ENCODE measurements at regions not wholly inside any gene's neighbourhood (a gene's known extent, or its start where the extent isn't known, plus 50 kb on each side); places are given as distances from the start of the nearest gene placed in this dataset.
A peak's percentile ranks its signal among the peaks of the same experiment; 100 is the strongest.

- H3K4me3 ChIP-seq (replicated peaks; ENCODE audit: low read depth, low read length) = no peak overlapping the region
- no peak for TF ChIP-seq CTCF (IDR thresholded peaks at IDR 0.05; ENCODE audit: low read length, missing control alignments)
- DNase-seq (ENCODE audit: low read depth) = no peak
Observed at GRCh38 chr9:20074291-20074690, 285.5 kb upstream of the SLC24A2 start.

- no peak for DNase-seq (ENCODE audit: low read depth)
- H3K4me3 ChIP-seq (replicated peaks; ENCODE audit: low read depth, low read length) = no peak overlapping the region
- no peak for TF ChIP-seq CTCF (IDR thresholded peaks at IDR 0.05; ENCODE audit: low read length, missing control alignments)
Observed at GRCh38 chr9:20070336-20070735, 281.5 kb upstream of the SLC24A2 start.

GRCh38 chr9:20065796-20066700, 277.2 kb upstream of the SLC24A2 start:
- no peak for DNase-seq (ENCODE audit: low read depth)
- no peak for TF ChIP-seq CTCF (IDR thresholded peaks at IDR 0.05; ENCODE audit: low read length, missing control alignments)
- no peak overlapping the region for H3K4me3 ChIP-seq (replicated peaks; ENCODE audit: low read depth, low read length)

GRCh38 chr9:20065046-20065445, 276.2 kb upstream of the SLC24A2 start:
- no peak overlapping the region for H3K4me3 ChIP-seq (replicated peaks; ENCODE audit: low read depth, low read length)
- TF ChIP-seq CTCF (IDR thresholded peaks at IDR 0.05; ENCODE audit: low read length, missing control alignments) = no peak
- DNase-seq (ENCODE audit: low read depth) = peak; percentile 58

- DNase-seq (ENCODE audit: low read depth) = no peak
- H3K4me3 ChIP-seq (replicated peaks; ENCODE audit: low read depth, low read length) = no peak overlapping the region
- no peak for TF ChIP-seq CTCF (IDR thresholded peaks at IDR 0.05; ENCODE audit: low read length, missing control alignments)
Observed at GRCh38 chr9:20054734-20055133, 265.9 kb upstream of the SLC24A2 start.

GRCh38 chr9:20048985-20049384, 260.1 kb upstream of the SLC24A2 start:
- DNase-seq (ENCODE audit: low read depth) = no peak
- TF ChIP-seq CTCF (IDR thresholded peaks at IDR 0.05; ENCODE audit: low read length, missing control alignments) = no peak
- no peak overlapping the region for H3K4me3 ChIP-seq (replicated peaks; ENCODE audit: low read depth, low read length)

- TF ChIP-seq CTCF (IDR thresholded peaks at IDR 0.05; ENCODE audit: low read length, missing control alignments) = no peak
- no peak for DNase-seq (ENCODE audit: low read depth)
- H3K4me3 ChIP-seq (replicated peaks; ENCODE audit: low read depth, low read length) = no peak overlapping the region
Observed at GRCh38 chr9:20048437-20048836, 259.6 kb upstream of the SLC24A2 start.
